GM18867 (cell line): ENCODE measurements at regions not wholly inside any gene's neighbourhood (a gene's known extent, or its start where the extent isn't known, plus 50 kb on each side); places are given as distances from the start of the nearest gene placed in this dataset.
"Not testable (repeated sequence)": the region's sequence is repeated elsewhere in the genome, so short reads cannot be mapped to it uniquely, and the experiment has no call there.

Experiments
- ATAC-seq: cut with Tn5 transposase; IDR thresholded peaks from one replicate; pipeline ENCODE4 v1.9.1; 2021; ENCODE audit warnings: mild to moderate bottlenecking, moderate library complexity; ENCODE audit not compliant: unreplicated experiment

- ATAC-seq, result peak; percentile 12
These were observed 1140.4 kb downstream of the RPIA start for GRCh38 chr2:89831641-89832498.

GRCh38 chr2:89833116-89833779, 1141.8 kb downstream of the RPIA start:
- ATAC-seq, result peak; percentile 48

- ATAC-seq, result no peak
These were observed 1142.3 kb downstream of the RPIA start for GRCh38 chr2:89833780-89834117.

GRCh38 chr2:89834306-89834705, 1142.8 kb downstream of the RPIA start:
- ATAC-seq, result no peak

GRCh38 chr2:89836326-89836725, 1144.9 kb downstream of the RPIA start:
- peak; percentile 38 for ATAC-seq

GRCh38 chr2:89837962-89838625, 1146.6 kb downstream of the RPIA start:
- no peak for ATAC-seq

GRCh38 chr2:89840175-89840574, 1148.7 kb downstream of the RPIA start:
- ATAC-seq, result peak; percentile 29

- ATAC-seq, result peak; percentile 34
These were observed 1149.5 kb downstream of the RPIA start for GRCh38 chr2:89840781-89841475.

GRCh38 chr2:89841476-89841840, 1150.0 kb downstream of the RPIA start:
- no peak for ATAC-seq

GRCh38 chr2:89842180-89842908, 1150.9 kb downstream of the RPIA start:
- ATAC-seq, result no peak

- ATAC-seq, result no peak
These were observed 1152.9 kb downstream of the RPIA start for GRCh38 chr2:89844221-89844943.

GRCh38 chr2:89845532-89845931, 1154.1 kb downstream of the RPIA start:
- ATAC-seq, result no peak

GRCh38 chr2:89848114-89848513, 1156.6 kb downstream of the RPIA start:
- no peak for ATAC-seq

GRCh38 chr2:89848763-89849368, 1157.4 kb downstream of the RPIA start:
- no peak for ATAC-seq

GRCh38 chr2:89849731-89850130, 1158.3 kb downstream of the RPIA start:
- no peak for ATAC-seq

- no peak for ATAC-seq
These were observed 1159.0 kb downstream of the RPIA start for GRCh38 chr2:89850481-89850880.

- ATAC-seq, result no peak
These were observed 1159.6 kb downstream of the RPIA start for GRCh38 chr2:89850881-89851582.

GRCh38 chr2:89851583-89851905, 1160.1 kb downstream of the RPIA start:
- ATAC-seq, result no peak

- ATAC-seq, result not testable (repeated sequence)
These were observed 1162.0 kb downstream of the RPIA start for GRCh38 chr2:89853427-89853826.
